Colon (tissue), 2 donors: ENCODE measurements at regions not wholly inside any gene's neighbourhood (a gene's known extent, or its start where the extent isn't known, plus 50 kb on each side); places are given as distances from the start of the nearest gene placed in this dataset.
"Not testable (repeated sequence)": the region's sequence is repeated elsewhere in the genome, so short reads cannot be mapped to it uniquely, and the experiment has no call there.

Experiments used
- FAIRE-seq: peaks from 2 replicates; lab custom pipeline; 2012; peaks lifted over from hg19 to GRCh38; lab: Jason Lieb, UNC
- donor health status: control.
- donor health status: control.

DNA sequence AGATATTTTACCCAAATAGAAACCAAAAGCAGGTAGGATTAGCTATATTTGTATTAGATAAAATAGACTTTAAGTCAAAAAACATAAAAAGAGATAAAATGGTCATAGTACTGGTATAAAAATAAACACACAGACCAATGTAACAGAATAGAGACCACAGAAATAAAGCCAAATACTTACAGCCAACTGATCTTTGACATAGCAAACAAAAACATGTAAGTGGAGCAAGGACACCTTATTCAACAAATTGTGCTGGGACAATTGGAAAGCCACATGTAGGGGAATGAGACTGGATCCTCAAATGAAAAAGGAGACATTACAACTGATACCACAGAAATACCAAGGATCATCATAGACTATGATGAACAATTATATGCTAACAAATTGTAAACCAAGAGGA lies 94.5 kb upstream of the SIRPG start:
- FAIRE-seq, result no peak

DNA sequence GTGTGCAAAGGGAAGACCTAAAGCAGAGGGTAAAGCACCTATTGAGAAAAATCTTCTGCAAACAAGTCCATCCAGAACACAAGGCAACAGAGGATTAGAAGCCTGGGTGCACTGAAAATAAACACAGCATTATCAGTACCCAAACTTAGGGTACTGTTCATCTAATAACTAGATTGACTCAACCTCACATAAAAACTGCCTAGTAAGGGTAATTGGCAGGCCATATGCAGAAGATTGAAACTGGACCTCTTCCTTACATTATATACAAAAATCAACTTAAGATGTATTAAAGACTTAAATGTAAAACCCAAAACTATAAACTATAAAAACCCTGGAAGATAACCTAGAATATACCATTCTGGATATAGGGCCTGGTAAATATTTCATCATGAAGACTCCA lies 91.2 kb upstream of the SIRPG start:
- no peak for FAIRE-seq

DNA sequence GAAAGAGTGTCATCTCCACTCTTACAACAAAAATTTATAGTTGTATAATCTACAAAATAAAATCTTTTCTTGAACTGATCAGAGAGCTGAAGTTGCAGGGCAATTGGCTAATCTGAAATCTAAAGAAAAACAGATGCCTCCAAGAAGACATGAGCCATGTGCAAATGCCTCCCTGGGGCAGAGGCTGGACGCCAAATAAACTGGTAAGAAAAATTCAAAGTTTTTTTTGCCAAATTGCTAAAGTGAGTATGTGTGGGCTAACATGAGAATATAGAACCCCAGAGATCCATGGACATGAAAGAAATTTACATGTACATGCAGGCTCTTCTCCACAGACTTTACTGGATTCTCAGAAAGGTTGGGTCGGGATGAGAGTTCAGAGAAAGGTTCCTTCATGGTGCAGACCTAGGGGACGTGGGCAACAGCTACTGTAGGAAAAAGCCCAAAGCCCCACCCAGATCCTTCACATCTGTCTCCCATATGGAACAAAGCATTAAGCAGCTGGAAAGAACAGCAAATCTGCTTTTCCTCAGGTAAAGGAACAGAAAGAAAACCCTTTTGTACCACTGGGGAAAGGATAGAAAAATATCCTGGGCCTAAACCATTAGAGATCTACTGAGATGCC lies 90.5 kb upstream of the SIRPG start:
- FAIRE-seq, result no peak

DNA sequence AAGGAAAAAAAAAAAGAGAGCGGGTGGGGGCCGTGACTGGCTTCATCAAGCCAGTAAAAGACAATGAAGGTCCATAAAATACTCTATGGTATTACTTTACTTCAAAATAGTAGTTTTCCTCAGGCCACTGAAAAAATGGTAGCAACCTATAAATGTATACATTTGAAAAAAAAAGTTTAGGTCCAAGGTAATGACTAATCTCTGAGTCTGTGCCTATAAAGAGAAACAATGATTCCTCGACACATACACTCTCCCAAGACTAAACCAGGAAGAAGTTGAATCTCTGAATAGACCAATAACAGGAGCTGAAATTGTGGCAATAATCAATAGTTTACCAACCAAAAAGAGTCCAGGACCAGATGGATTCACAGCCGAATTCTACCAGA lies 84.5 kb upstream of the SIRPG start:
- FAIRE-seq, result not testable (repeated sequence)

DNA sequence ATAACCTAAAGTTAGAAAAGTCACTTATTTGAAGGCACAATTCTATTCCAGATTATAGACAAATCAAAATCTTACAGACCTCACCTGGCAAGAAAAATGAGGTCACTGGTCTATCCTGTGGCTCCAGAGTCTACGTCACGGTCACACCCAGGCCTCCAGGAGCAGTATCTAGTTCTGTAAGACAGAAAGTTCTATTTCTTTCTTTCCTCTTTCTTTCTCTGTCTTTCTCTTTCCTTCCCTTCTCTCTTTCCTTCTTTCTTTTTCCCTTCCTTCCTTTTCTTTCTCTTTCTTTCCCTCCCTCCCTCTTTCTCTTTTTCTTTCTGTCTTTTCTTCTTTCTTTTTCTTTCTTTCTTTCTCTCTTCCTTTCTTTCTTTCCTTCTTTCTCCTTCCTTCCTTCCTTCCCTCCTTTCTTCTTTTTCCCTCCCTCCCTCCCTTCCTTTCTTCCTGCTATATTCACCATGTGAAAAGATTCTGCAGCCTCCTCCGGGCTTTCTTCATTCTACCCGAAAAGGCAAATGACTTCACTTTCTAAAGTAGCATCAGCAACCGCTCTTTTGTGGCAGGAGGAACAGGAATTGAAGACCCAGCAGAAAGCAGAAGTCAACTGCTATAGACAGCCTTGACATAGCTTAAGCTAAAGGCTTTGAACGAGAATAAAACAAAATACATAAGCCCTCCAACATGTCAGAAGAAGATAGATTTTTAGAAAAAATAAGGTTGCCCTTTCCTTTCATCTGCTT lies 83.9 kb upstream of the SIRPG start:
- no peak for FAIRE-seq

DNA sequence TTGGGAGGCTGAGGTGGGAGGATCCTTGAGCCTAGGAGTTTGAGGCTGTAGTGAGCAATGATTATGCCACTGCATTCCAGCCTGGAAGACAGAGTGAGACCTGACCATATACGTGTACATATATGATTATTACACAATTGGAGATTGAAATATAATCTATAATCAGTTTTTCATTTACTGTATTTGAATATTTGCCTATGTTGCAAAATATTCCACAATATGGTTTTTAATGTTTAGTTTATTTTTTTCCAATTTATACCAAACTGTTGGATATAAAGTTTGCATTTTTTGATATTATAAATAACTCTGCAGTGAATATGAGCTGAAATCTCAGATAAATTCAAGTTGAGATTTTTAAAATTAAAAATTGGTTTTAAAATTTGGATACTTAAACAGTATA lies 79.6 kb upstream of the SIRPG start:
- FAIRE-seq, result no peak

DNA sequence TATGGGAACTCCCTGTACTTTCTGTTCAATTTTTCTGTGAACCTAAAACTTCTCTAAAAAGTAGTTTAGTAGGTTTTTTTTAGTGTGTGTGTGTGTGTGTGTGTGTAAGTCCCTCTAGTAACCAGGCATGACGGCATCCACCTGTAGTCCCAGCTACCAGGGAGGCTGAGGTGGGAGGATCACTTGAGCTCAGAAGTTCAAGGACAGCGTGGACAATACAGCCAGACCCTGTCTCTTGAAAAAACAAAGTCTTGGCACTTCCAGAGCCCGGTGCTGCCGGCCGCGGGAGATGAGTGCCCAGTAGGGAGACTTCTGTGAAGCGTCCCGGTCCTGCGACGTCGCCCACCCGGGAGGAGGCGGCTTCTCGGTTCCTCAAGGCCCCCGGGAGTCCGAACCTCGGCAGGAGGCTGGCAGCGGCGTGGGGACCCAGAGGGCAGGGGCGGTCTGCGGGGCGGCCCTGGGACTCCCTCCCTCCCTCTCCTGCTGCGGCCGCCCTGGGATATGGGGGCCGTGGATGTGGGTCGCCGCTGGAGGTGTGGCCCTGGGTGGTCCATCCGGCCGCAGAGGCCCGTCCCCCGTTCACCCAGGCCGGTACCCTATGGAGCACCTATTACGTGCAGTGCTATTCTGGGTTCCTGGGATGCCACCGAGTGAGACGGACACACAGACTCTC lies 78.0 kb upstream of the SIRPG start:
- no peak for FAIRE-seq

DNA sequence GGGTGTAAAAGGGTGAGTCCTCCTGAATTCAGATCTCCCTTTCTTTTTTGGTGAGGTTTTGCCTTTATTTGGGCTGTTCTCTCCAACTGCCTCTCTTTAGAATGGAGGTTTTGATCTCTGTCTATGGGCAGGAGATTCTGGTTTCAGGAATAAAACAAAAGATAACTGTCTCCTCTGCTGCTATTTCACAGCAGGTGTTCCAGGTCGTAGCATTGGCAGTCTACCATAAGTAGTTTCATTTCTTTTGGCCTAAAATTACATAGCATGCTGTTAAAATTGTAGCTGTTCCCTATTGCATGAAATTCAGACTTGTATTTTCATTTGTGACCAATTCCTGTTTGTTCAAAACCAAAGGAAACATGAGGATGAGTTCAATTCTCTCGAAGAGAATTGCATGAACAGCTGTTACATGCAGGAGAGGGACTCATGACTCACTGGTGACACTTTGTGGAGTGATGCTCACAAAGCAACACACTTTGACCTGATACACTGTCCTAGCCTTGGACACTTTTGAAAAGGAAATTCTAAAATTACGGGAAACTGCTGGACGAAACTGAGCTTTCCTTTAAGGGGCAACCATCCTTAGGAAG lies 76.8 kb upstream of the SIRPG start:
- FAIRE-seq, result no peak

DNA sequence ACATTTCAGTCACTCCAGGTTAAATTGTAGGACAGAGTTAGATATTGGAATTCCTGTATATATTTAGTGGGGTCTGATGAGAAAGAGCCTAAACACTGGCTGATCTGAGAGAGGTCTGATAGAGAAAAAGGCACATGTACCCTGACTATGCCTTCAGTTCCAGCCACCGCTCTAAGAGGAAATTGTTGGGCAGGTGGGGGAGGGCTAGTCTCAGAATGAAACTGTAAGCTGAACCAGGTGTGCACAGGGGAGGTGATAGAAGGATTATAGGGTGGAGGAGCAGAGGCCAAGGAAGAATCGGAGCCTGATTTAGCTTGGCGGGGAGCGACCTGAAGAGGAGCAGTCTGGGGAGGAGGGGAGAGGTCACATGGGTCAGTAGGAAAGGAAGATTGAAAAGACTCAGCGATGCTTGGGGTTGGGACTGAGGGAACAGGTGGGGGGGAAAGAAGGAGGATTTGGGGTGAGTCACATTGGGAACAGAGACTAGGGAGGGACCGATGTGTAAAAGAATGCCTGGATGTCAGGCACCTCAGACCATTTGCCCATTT lies 74.3 kb upstream of the SIRPG start:
- not testable (repeated sequence) for FAIRE-seq

DNA sequence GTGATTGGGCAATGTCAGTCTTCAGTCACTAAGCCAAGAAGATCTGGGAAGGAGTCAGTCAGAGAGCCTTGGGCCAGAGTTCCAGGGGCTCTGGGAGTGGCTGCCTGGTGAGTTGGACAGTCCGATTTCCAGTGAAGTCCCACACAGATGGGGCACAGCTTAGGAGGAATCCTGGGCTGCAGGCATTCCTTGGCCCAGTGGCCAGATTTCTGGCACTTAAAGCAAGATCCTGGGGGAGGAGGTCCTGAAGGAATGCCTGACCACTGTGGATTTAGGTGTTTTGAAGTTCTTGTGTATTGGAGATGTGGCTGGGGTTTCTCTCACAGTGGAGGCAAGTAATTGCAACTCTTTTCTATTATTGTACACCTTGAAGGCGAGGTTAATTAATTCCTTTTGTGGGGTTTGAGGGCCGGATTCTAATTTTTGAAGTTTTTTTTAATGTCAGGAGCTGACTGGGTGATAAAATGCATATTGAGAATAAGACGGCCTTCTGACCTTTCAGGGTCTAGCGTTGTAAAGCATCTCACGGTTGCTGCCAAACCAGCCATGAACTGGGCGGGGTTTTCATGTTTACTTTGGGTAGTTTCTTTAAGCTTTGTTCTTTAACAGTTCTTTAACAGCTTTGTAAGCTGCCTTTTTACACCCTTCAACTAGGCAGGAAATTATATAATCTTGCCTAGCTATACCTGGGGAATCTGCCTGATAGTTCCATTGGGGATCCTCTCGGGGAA lies 73.6 kb upstream of the SIRPG start:
- not testable (repeated sequence) for FAIRE-seq

DNA sequence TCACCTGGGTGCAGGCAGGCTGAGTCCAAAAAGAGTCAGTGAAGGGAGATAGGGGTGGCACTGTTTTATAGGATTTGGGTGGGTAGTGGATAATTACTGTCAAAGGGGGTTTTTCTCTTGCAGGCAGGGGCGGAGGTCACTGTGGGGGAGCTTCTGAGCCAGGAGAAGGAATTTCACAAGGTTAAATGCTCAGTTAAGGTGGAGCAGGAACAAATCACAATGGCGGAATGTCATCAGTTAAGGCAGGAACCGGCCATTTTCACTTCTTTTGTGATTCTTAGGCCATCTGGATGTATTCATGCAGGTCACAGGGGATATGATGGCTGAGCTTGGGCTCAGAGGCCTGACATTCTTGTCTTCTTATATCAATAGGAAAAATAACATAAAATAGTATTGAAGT lies 69.7 kb upstream of the SIRPG start:
- FAIRE-seq, result not testable (repeated sequence)

DNA sequence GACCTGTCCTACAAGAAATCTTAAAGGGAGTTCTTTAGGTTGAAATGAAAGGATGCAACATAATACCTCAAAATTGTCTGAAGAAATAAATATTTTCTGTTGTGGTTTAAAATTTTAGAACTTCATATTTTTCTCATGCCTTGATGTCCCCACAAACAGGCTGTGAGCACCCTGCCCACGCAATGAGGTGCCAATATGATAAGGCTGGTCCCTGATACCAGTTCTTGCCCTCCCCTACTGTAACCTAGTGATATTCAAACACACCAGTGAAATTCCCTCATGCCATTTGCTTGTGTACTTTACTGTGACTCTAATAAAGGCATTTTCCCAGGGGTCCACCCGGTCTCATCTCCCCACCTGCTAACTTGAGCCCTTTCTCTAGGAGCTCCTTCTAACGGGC lies 67.3 kb upstream of the SIRPG start:
- FAIRE-seq, result no peak

DNA sequence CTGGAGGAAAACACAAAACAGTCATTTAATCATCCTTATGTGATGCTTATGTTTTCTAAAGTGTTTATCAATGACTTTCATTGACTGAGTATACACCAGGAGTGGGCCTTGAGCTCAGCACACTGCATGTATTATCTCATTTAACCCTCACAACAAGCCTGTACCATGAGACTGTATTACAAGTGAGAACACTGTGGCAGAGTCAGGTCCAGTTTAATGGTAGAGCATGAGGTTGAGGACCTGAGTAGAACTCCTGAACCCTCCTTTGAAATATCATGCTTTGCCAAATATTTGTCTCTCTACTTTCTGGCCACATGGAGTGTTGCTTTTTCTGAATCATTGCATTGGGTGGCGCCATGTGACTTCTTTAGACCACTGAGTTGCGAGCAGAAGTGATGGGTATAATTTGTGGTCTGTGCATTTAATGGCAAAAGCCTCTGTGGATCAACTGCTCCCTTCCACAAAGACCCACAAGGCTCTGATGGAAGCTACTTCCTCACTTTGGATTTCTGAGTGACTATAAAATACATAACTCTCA lies 65.0 kb upstream of the SIRPG start:
- FAIRE-seq, result no peak

DNA sequence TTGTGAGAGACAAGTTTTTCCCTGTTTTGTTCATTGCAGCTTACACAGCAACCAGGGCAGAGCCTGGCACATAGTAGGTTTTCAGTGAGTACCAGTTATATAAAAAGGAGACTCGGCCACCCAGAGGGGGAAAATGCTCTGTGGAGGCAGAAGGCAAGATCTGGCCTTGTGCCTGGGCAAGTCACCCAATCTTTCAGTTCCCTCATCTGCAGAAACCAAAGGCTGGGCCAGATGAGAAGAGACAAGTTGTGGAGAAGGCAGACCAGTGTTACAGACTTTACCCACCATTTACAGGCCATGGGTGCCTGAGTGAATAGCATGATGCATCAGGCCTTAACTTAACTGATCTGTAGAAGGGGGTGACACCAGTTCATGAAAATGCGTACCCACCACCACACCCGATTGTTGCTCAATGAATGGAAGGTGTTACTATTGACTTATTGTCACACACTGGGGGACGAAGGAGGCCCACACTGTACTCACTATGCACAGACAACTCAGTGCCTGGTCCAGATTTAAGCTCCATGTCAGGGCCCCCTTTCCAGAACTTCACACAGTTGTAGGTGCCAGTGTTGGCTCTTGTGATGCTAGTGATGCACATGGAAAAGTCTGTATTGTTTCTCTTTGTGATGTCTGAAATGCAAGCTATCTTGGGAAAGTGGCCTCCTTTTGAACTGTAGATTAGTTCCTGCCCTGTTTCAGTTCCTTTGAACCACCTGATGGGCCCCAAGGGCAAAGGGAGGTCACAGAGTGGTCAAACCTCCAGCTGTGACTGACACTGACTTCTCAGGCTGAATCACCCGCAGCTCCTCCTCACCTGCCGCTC lies 64.3 kb upstream of the SIRPG start:
- FAIRE-seq, result no peak

DNA sequence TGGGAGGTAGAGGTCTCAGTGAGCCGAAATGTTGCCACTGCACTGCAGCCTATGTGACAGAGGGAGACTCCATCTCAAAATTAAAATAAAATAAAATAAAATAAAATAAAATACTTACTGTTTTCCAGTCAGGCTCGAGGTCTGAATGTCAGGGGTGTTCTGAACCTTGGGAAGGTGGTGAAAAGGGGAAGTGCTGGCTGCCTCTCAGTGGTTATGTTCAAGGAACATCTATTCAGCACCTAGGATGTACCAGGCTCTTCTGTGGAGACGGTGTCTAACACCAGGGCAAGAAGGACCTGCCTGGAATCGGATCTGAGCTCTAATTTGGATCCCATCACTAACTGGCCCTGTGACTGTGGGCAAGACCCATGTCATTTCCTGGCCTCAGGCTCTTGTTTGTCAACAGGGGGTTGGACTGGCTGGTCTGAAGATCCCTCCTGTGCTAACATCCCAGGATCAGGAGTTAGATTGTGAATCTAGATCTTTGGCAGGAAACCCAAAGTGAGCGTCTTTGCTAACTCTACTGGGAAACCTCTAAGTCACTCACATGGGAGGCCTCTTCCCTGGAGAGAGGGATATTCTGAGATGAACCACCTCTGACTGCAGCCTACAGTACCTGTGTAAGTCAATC lies 63.4 kb upstream of the SIRPG start:
- FAIRE-seq, result no peak

DNA sequence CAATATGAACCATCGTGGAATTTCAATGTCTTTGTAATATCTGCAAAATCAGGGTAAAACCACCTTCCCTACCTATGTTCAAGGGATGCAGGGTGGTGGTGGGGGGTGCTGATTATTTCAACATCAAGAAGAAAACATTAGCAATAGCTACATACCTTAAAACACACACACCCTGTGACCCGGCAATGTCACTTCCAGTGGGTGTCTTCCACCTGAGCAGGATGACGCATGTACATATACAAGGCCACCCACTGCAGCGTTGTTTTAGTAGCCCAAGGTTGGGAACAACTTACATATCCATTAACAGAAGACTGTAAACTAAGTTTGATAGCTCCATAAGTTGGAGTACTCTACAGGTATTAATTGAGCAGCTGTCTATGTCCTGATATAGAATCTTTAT lies 62.6 kb upstream of the SIRPG start:
- no peak for FAIRE-seq

DNA sequence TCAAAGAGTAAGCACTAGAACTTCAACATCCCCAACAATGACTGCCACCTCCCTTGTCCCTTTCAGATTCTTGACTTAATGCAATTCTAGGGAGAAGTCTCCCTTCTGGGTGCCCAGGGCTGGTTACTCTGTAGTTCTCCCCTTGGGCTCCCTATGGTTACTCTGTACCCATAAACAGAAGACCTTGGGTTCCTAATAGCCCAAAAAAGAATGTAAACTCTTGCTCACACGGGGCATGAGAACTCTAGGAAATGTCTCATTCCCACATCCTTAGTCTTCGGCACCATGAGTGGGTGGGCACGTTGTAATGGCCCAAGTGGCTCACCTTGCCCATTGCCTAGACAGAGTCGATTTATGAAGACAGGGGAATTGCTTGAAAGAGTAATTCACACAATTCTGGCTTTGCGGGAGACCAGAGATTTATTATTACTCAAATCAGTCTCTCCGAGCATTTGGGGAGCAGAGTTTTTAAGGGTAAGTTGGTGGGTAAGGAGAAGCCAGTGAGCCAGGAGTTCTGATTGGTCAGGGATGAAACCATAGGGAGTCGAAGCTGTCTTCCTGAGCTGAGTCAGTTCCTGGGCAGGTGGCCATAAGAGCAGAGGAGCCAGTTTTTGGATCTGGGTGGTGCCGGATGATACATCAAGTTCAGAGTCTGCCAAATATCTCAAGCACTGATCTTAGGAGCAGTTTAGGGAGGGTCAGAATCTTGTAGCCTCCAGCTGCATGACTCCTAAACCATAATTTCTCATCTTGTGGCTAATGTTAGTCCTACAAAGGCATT lies 61.2 kb upstream of the SIRPG start:
- no peak for FAIRE-seq

DNA sequence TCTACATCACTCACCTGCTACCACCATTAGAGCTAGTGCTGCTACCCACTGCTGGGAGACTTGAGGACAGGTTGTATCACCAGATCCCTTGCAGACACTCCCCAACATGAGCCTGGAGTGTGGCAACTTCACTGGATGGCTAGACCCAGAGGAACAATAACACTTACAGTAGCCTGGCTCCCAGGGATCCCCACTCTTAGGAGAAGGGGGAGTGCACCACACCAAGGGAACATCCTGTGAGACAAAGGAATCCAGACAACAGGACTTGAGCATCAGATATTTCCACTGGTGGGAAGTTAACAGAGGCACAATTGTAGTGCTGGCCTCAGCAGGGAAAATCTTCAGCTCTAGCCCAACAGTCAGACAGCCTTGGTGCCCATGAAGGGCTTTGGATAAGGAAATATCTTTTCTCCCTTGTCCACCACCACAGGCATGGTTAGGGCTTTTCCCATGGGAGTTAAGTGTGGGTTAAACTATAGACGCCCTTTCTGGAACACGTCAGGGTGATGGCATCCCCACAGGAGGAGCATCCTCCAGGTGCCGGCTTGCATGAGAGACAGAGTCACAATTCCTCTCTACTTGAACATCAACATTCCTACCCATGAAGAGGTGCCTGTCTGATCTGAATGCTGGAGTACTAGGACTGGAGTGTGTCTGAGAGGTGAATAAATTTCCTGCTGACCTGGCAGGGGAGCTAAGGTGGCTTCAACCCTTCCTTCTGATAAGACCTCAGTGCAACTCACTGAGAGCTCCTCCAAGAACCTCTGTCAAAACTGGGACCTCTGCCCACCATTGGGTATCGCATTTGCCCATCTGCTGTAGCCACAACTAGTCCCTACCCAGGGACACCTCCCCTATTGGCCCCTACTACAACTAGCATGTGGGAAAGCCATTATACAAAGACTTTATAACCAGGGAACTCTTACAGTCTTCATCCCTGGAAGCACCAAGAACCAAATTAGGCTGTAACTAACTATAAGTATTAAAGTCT lies 55.4 kb upstream of the SIRPG start:
- no peak for FAIRE-seq
